HCT116 (cell line): ENCODE measurements at regions not wholly inside any gene's neighbourhood (a gene's known extent, or its start where the extent isn't known, plus 50 kb on each side); places are given as distances from the start of the nearest gene placed in this dataset.

Source experiments
- ATAC-seq: fragments of 200-7000 bp; cut with Tn5 transposase; 2 replicates; pipeline ENCODE4 v1.9.1; 2020; ENCODE audit warnings: mild to moderate bottlenecking, moderate library complexity
- BruUV-seq: library from RNA; stranded (reverse); fragments of 400-500 nt; replicated peaks from 2 replicates; lab custom pipeline; 2021; lab: Mats Ljungman, UMichigan
- CTCF ChIA-PET: fragments of 300-600 bp; sonication (Branson Sonifier 250); formaldehyde crosslinking; loops from one replicate; lab custom pipeline; 2021; ENCODE audit warnings: antibody characterized with exemption; lab: Charles Lee
- POLR2A ChIA-PET: fragments of 300-600, 350-600 bp; sonication (Branson Sonifier 250); formaldehyde crosslinking; loops from one replicate; lab custom pipeline; 2021; ENCODE audit warnings: antibody characterized with exemption; lab: Charles Lee
- RAD21 ChIA-PET, 2 experiments: fragments of 300-600 bp; sonication (Branson Sonifier 250); formaldehyde crosslinking; loops; one replicate each; lab custom pipeline; 2023; ENCODE audit warnings: low total read pairs in 2 of 2; ENCODE audit not compliant: uncharacterized antibody in 2 of 2, unreplicated experiment in 2 of 2, low non-redundant PET in 1 of 2; lab: Charles Lee
- DNase-seq: peaks from one replicate; pipeline ENCODE4 v3.0.0-alpha.2; 2010; ENCODE audit warnings: low read depth, low spot score
- H2AFZ ChIP-seq: fragments of 200-600 bp; shearing (Covaris generic), sonication (generic); 2 replicates; pipeline ENCODE4 v1.6.1; 2017; ENCODE audit warnings: low read depth, mixed run types, mixed read lengths, antibody characterized with exemption, low read length; ENCODE audit not compliant: poor library complexity, severe bottlenecking
- H3K27ac ChIP-seq: 2 replicates; pipeline ENCODE4 v1.5.1; 2012; ENCODE audit warnings: low read depth, low read length
- H3K27me3 ChIP-seq: fragments of 200-600 bp; sonication (generic); 2 replicates; pipeline ENCODE4 v1.6.1; 2016; ENCODE audit warnings: mixed run types, low read length, mixed read lengths; ENCODE audit not compliant: insufficient read depth
- H3K36me3 ChIP-seq, 2 experiments: fragments of 200-500 bp in 1 of 2; fragments of 200-600 bp in 1 of 2; sonication (Bioruptor generic) in 1 of 2; sonication (generic) in 1 of 2; 2 replicates each; pipeline versions ENCODE4 v1.5.1 to v1.6.1; 2014 to 2016; ENCODE audit warnings: low read length in 2 of 2, inconsistent platforms in 1 of 2, mixed read lengths in 1 of 2, mixed run types in 1 of 2; ENCODE audit not compliant: insufficient read depth in 2 of 2, control insufficient read depth in 1 of 2
- H3K4me1 ChIP-seq, 2 experiments: fragments of 200-600 bp in 1 of 2; sonication (generic) in 1 of 2; 2 replicates each; pipeline versions ENCODE4 v1.5.1 to v1.6.1; 2012 to 2017; ENCODE audit warnings: low read length in 2 of 2, inconsistent platforms in 1 of 2, mild to moderate bottlenecking in 1 of 2, mixed read lengths in 1 of 2, mixed run types in 1 of 2, moderate library complexity in 1 of 2; ENCODE audit not compliant: insufficient read depth in 2 of 2, control insufficient read depth in 1 of 2
- H3K4me2 ChIP-seq: fragments of 200-600 bp; sonication (generic); 2 replicates; pipeline ENCODE4 v1.6.1; 2017; ENCODE audit warnings: mixed run types, low read length, mixed read lengths
- H3K4me3 ChIP-seq, 2 experiments: fragments of 200-600 bp in 1 of 2; sonication (generic) in 1 of 2; replicated peaks in 1 of 2; 2 replicates each; pipeline ENCODE4 v1.5.1; 2011 to 2016; ENCODE audit warnings: low read length in 2 of 2, control low read depth in 1 of 2, low read depth in 1 of 2, mild to moderate bottlenecking in 1 of 2, mixed read lengths in 1 of 2, mixed run types in 1 of 2
- H3K79me2 ChIP-seq: fragments of 200-600 bp; sonication (generic); 2 replicates; pipeline ENCODE4 v1.6.1; 2017; ENCODE audit warnings: mild to moderate bottlenecking, mixed run types, low read length, moderate library complexity, mixed read lengths; ENCODE audit not compliant: insufficient read depth
- H3K9ac ChIP-seq: fragments of 200-600 bp; sonication (generic); 2 replicates; pipeline ENCODE4 v1.6.1; 2016; ENCODE audit warnings: low read length, mixed read lengths
- H3K9me2 ChIP-seq: fragments of 200-600 bp; sonication (generic), shearing (Covaris generic); 2 replicates; pipeline ENCODE4 v1.6.1; 2017; ENCODE audit warnings: mixed run types, mild to moderate bottlenecking, moderate library complexity; ENCODE audit not compliant: insufficient read depth
- H3K9me3 ChIP-seq, 2 experiments: fragments of 200-500 bp in 1 of 2; fragments of 200-600 bp in 1 of 2; sonication (Bioruptor generic) in 1 of 2; sonication (generic) in 1 of 2; 2 replicates each; pipeline ENCODE4 v1.6.1; 2014 to 2017; ENCODE audit warnings: low read length in 2 of 2, mixed read lengths in 2 of 2, inconsistent platforms in 1 of 2, low read depth in 1 of 2, mild to moderate bottlenecking in 1 of 2, mixed run types in 1 of 2, moderate library complexity in 1 of 2; ENCODE audit not compliant: control insufficient read depth in 1 of 2, insufficient read depth in 1 of 2
- H4K20me1 ChIP-seq: fragments of 200-600 bp; sonication (generic), shearing (Covaris generic); 2 replicates; pipeline ENCODE4 v1.6.1; 2017; ENCODE audit warnings: mixed run types, mild to moderate bottlenecking, moderate library complexity; ENCODE audit not compliant: insufficient read depth
- CBX3 ChIP-seq: IDR thresholded peaks from 2 replicates; pipeline ENCODE4 v1.6.1; 2012; ENCODE audit warnings: low read depth
- EGR1 ChIP-seq: IDR thresholded peaks from 2 replicates; pipeline ENCODE4 v1.6.1; 2012; ENCODE audit warnings: low read depth
- ELF1 ChIP-seq: IDR thresholded peaks from 2 replicates; pipeline ENCODE4 v1.6.1; 2012; ENCODE audit warnings: low read depth, borderline replicate concordance
- EZH2phosphoT487 ChIP-seq: fragments of 200-600 bp; IDR thresholded peaks from 2 replicates; pipeline ENCODE4 v1.6.1; 2018; ENCODE audit warnings: antibody characterized with exemption, borderline replicate concordance
- FOSL1 ChIP-seq: IDR thresholded peaks from 2 replicates; pipeline ENCODE4 v1.6.1; 2012; ENCODE audit warnings: low read depth
- RAD21 ChIP-seq: IDR thresholded peaks from 2 replicates; pipeline ENCODE4 v1.6.1; 2012; ENCODE audit warnings: low read depth, mild to moderate bottlenecking
- TCF7L2 ChIP-seq: IDR thresholded peaks from 2 replicates; pipeline ENCODE4 v1.7.0; 2011; ENCODE audit warnings: borderline replicate concordance, inconsistent platforms; ENCODE audit not compliant: insufficient read depth, insufficient read length; ENCODE audit errors: extremely low read depth
- ZFX ChIP-seq: fragments of 450-650 bp; IDR thresholded peaks from 2 replicates; pipeline ENCODE4 v1.6.1; 2017
- ZNF274 ChIP-seq: fragments of 200-500 bp; sonication (Bioruptor generic); IDR thresholded peaks from 2 replicates; pipeline ENCODE4 v1.6.1; 2014; ENCODE audit warnings: mild to moderate bottlenecking, low read depth, low read length, inconsistent platforms
- intact Hi-C: fragments of 100-400 bp; cut with micrococcal nuclease; formaldehyde crosslinking; loops from 2 replicates; pipeline ENCODE4 v1.10.0; 2022
- TF ChIP-seq, protein P1 (sequence below): IDR thresholded peaks from 2 replicates; pipeline ENCODE4 v1.6.1; 2012
- TF ChIP-seq, protein P2 (sequence below): IDR thresholded peaks from 2 replicates; pipeline ENCODE4 v1.6.1; 2012

DNA sequence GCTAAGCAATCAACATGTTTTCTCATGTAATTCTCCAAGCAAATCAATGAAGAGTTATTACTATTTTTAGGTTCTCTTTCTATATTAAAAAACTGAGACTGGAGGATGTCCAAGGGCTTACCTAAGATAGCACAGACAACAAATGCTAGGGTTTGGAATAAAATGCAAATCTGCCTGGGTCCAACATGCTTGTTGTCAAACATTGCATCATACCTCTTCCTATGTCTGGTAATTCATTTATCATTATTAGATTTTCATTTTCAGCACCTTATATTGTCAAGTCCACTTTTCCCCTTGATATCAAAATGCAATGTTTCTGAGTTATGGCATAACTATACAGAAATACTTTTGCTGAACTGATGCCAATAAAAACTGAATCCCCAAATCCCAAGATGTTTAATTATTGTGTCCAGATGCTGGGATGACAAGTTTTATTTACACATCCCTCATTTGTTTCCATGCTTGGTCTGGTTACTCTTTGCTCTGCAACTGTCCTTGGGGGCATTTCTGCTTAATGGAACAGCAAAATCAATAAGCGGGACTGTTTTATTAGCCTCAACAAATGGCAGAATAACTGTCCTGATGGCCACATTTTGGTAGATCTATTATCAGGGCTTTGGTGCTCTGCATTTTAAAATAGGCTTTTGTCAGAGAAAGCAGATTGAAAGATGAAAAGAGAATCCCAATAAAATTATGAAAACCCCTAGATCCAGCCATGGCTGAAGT, 86.0 kb downstream of the C11orf87 start:
- Histone ChIP-seq H3K4me2 (no peak overlapping the region), H3K79me2 (no peaks in the 10 kb centered on the region), H3K4me3 (no peak overlapping the region), H3K9me3 (no peaks in the 10 kb centered on the region), H3K36me3 (no peaks in the 10 kb centered on the region), H3K9me2 (no peaks in the 10 kb centered on the region), H3K9ac (no peak overlapping the region), H4K20me1 (no peaks in the 10 kb centered on the region), H3K27me3 (no peaks in the 10 kb centered on the region), H2AFZ (no peak overlapping the region), H3K4me1 (no peaks in the 10 kb centered on the region), H3K27ac (no peak overlapping the region)
- no peak for ATAC-seq
- POLR2A ChIA-PET = no interaction called here
- RAD21 ChIA-PET = no interaction called here
- CTCF ChIA-PET = no interaction called here
- TF ChIP-seq ELF1 = no peak
- BruUV-seq = no TSS peak
- intact Hi-C loops = no loop called here
- no peak for DNase-seq

DNA sequence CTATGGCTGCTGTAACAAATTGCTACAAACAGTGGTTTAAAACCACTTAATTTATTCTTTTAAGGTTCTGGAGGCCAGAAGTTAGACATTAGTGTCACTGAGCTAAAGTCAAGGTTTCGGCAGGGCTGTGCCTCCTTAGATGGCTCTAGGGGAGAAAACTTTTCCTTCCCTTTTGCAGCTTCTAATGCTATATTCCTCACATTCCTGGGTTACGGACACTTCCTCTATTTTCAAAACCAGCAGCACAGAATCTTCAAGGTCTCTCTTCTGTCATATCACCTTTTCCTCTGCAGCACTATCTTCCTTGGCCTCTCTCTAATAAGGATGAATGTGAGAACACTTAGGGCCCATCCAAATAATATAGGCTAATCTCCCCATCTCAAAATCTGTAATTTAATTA, 87.0 kb downstream of the C11orf87 start:
- TF ChIP-seq EZH2phosphoT487 (no peak), TCF7L2 (no peak), RAD21 (no peak), ZNF274 (no peak), CBX3 (no peak), ZFX (no peak), FOSL1 (no peak), EGR1 (no peak)
- TF ChIP-seq, protein P1, sequence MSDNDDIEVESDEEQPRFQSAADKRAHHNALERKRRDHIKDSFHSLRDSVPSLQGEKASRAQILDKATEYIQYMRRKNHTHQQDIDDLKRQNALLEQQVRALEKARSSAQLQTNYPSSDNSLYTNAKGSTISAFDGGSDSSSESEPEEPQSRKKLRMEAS = no peak
- TF ChIP-seq, protein P2, sequence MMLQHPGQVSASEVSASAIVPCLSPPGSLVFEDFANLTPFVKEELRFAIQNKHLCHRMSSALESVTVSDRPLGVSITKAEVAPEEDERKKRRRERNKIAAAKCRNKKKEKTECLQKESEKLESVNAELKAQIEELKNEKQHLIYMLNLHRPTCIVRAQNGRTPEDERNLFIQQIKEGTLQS = no peak
- BruUV-seq = no TSS peak
- intact Hi-C loops = no loop called here
- RAD21 ChIA-PET = no interaction called here
- no peaks in the 10 kb centered on the region for H3K27me3 ChIP-seq
- no peak overlapping the region for H3K9ac ChIP-seq
- no peak overlapping the region for H3K4me3 ChIP-seq
- H3K4me2 ChIP-seq = no peak overlapping the region
- no peaks in the 10 kb centered on the region for H3K36me3 ChIP-seq
- no peaks in the 10 kb centered on the region for H3K9me3 ChIP-seq
- POLR2A ChIA-PET = no interaction called here
- H2AFZ ChIP-seq = no peak overlapping the region
- no peaks in the 10 kb centered on the region for H4K20me1 ChIP-seq
- H3K4me1 ChIP-seq = no peaks in the 10 kb centered on the region
- no peaks in the 10 kb centered on the region for H3K9me2 ChIP-seq
- DNase-seq (no peak), ATAC-seq (no peak)
- CTCF ChIA-PET = no interaction called here
- no peaks in the 10 kb centered on the region for H3K79me2 ChIP-seq
- H3K27ac ChIP-seq = no peak overlapping the region
